AG10803 (cell line): ENCODE measurements at regions not wholly inside any gene's neighbourhood (a gene's known extent, or its start where the extent isn't known, plus 50 kb on each side); places are given as distances from the start of the nearest gene placed in this dataset.

Experiments used
- DNase-seq: peaks from one replicate; pipeline ENCODE4 v3.0.0; 2010; ENCODE audit warnings: low read depth
- H3K4me3 ChIP-seq: 2 replicates; pipeline ENCODE4 v1.5.1; 2011; ENCODE audit warnings: mild to moderate bottlenecking, low read length, control low read depth
- CTCF ChIP-seq: conservative IDR thresholded peaks from 2 replicates; pipeline ENCODE4 v1.5.1; 2011; ENCODE audit warnings: mild to moderate bottlenecking, low read length, control low read depth, inconsistent platforms

GRCh38 chr2:121905201-121905600 lies 149.8 kb downstream of the TSN start:
- no peak for TF ChIP-seq CTCF
- H3K4me3 ChIP-seq = no peak overlapping the region
- no peak for DNase-seq

- H3K4me3 ChIP-seq = no peak overlapping the region
- TF ChIP-seq CTCF = no peak
- DNase-seq = no peak
Observed at GRCh38 chr2:121906170-121906569, 150.7 kb downstream of the TSN start.

GRCh38 chr2:121907928-121908327 lies 152.5 kb downstream of the TSN start:
- no peak for DNase-seq
- TF ChIP-seq CTCF = no peak

GRCh38 chr2:121910139-121910538 lies 154.7 kb downstream of the TSN start:
- DNase-seq = peak; percentile 61
- no peak for TF ChIP-seq CTCF
- no peak overlapping the region for H3K4me3 ChIP-seq

More at GRCh38 chr2:121907928-121908327, 152.5 kb downstream of the TSN start:
- H3K4me3 ChIP-seq = no peak overlapping the region

GRCh38 chr2:121911036-121911435 lies 155.6 kb downstream of the TSN start:
- TF ChIP-seq CTCF = no peak
- H3K4me3 ChIP-seq = no peak overlapping the region

GRCh38 chr2:121917143-121917542 lies 161.7 kb downstream of the TSN start:
- TF ChIP-seq CTCF = no peak
- DNase-seq = no peak
- H3K4me3 ChIP-seq = no peak overlapping the region

More at GRCh38 chr2:121911036-121911435, 155.6 kb downstream of the TSN start:
- no peak for DNase-seq

GRCh38 chr2:121918231-121918630 lies 162.8 kb downstream of the TSN start:
- TF ChIP-seq CTCF = no peak
- no peak overlapping the region for H3K4me3 ChIP-seq
- no peak for DNase-seq
